BLaER1 (cell line): ENCODE measurements at regions not wholly inside any gene's neighbourhood (a gene's known extent, or its start where the extent isn't known, plus 50 kb on each side); places are given as distances from the start of the nearest gene placed in this dataset.
A peak's percentile ranks its signal among the peaks of the same experiment; 100 is the strongest.

ENCODE experiments used
- H3K27ac ChIP-seq: shearing (Covaris generic); formaldehyde crosslinking; 2 replicates; pipeline ENCODE4 v1.8.1; 2022
- H3K27me3 ChIP-seq: shearing (Covaris generic); formaldehyde crosslinking; 2 replicates; pipeline ENCODE4 v1.8.1; 2022
- H3K36me3 ChIP-seq: shearing (Covaris generic); formaldehyde crosslinking; 2 replicates; pipeline ENCODE4 v1.8.1; 2022
- H3K4me1 ChIP-seq: shearing (Covaris generic); formaldehyde crosslinking; 2 replicates; pipeline ENCODE4 v1.8.1; 2022
- H3K4me2 ChIP-seq: shearing (Covaris generic); formaldehyde crosslinking; 2 replicates; pipeline ENCODE4 v1.8.1; 2022
- H3K4me3 ChIP-seq: shearing (Covaris generic); formaldehyde crosslinking; 2 replicates; pipeline ENCODE4 v1.8.1; 2022
- H3K9ac ChIP-seq: shearing (Covaris generic); formaldehyde crosslinking; 2 replicates; pipeline ENCODE4 v1.8.1; 2022
- H3K9me3 ChIP-seq: shearing (Covaris generic); formaldehyde crosslinking; 2 replicates; pipeline ENCODE4 v1.8.1; 2022
- H4K20me1 ChIP-seq: shearing (Covaris generic); formaldehyde crosslinking; 2 replicates; pipeline ENCODE4 v1.8.1; 2022
- Cebpa-rat ChIP-seq: shearing (Covaris generic); IDR thresholded peaks from 2 replicates; pipeline ENCODE4 v1.8.1; 2022

GRCh38 chr3:54047568-54047967 is 74.8 kb upstream of the CACNA2D3 start:
- Histone ChIP-seq H3K4me2 (peak overlapping the region; percentile 63), H4K20me1 (no peaks in the 10 kb centered on the region), H3K27me3 (no peaks in the 10 kb centered on the region), H3K9me3 (no peaks in the 10 kb centered on the region), H3K27ac (0 out of 2 replicates have a peak overlapping the region, but pooled peaks have one; percentile 5), H3K9ac (no peak overlapping the region), H3K4me3 (no peak overlapping the region), H3K36me3 (no peaks in the 10 kb centered on the region), H3K4me1 (peaks cover 34% of the 10 kb centered on the region)
- TF ChIP-seq Cebpa-rat: no peak

- Histone ChIP-seq H3K4me3 (no peak overlapping the region), H3K9ac (no peak overlapping the region), H3K4me2 (peak overlapping the region; percentile 25), H3K4me1 (peaks cover 42% of the 10 kb centered on the region), H3K9me3 (no peaks in the 10 kb centered on the region), H4K20me1 (no peaks in the 10 kb centered on the region), H3K27ac (no peak overlapping the region), H3K27me3 (no peaks in the 10 kb centered on the region), H3K36me3 (no peaks in the 10 kb centered on the region)
- no peak for TF ChIP-seq Cebpa-rat
These were observed 75.6 kb upstream of the CACNA2D3 start for GRCh38 chr3:54046641-54047214.

DNA sequence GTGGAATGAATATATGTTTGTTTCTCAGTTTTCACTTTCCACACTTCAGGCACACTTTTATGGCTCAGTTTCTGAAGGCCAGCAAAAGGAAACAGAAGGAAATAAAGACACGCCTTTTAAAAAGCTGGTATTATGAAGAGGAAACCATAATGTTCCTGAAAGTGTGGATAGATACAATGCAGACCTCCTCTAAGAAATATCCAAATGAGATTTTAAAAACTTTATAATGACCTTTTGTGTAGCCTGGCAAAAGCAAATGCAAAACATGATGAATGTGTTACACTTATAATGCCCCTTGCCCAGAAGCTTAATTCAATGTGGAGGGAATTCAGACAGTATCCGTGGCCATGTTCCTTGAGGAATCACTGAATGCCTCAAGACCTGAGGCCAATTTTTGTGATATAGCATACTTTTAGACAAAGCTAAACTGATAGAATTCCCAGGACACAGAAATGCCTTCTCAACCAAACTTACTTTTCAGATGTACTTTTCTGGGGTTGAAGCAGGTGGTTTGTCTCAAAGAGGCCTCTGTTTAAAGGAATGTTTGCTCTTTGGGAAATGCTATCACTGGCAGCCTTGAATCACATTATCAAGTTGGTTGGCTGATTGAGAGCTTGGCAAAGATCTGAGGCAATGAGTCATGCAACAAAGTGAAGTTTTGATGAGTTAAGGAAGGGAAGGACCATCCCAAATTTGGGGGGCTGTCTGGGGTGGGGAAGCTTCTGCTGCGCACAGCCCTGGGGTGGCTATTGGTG is 77.1 kb upstream of the CACNA2D3 start:
- Histone ChIP-seq H3K27ac (no peak overlapping the region), H3K36me3 (no peaks in the 10 kb centered on the region), H3K4me3 (no peak overlapping the region), H3K9me3 (no peaks in the 10 kb centered on the region), H3K9ac (no peak overlapping the region), H3K4me1 (peaks cover 42% of the 10 kb centered on the region), H3K27me3 (no peaks in the 10 kb centered on the region), H4K20me1 (no peaks in the 10 kb centered on the region), H3K4me2 (no peak overlapping the region)
- TF ChIP-seq Cebpa-rat: no peak

GRCh38 chr3:54042259-54042823 is 80.0 kb upstream of the CACNA2D3 start:
- Histone ChIP-seq H3K27me3 (no peaks in the 10 kb centered on the region), H3K4me2 (peak overlapping the region; percentile 38), H3K27ac (no peak overlapping the region; the same call in 1 of the 2 replicates)

DNA sequence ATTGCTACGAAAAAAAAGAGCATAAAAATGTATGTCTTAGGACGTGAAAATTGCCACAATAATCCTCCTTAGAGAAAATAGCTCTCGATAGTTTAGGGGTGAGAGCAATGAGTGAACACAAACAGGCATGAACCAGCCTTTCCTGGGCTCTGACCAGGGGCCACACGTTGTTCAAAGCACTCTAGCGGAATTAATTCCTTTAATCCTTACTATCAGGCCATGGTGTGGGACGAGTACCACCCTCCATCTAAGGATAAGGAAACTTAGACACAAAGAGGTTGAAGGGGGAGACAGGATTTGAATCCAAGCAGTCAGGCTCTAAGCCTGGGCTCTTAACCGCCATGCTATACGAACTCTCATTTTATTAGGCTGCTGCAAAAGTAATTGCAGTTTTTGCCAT is 81.9 kb upstream of the CACNA2D3 start:
- Histone ChIP-seq H3K27me3 (no peaks in the 10 kb centered on the region), H3K9ac (no peak overlapping the region), H3K27ac (no peak overlapping the region), H3K36me3 (no peaks in the 10 kb centered on the region), H3K4me1 (peaks cover 16% of the 10 kb centered on the region), H3K4me2 (no peak overlapping the region), H4K20me1 (no peaks in the 10 kb centered on the region), H3K9me3 (no peaks in the 10 kb centered on the region), H3K4me3 (no peak overlapping the region)
- TF ChIP-seq Cebpa-rat: no peak

More at GRCh38 chr3:54042259-54042823, 80.0 kb upstream of the CACNA2D3 start:
- Histone ChIP-seq H3K36me3 (no peaks in the 10 kb centered on the region), H3K4me1 (peaks cover 26% of the 10 kb centered on the region), H4K20me1 (no peaks in the 10 kb centered on the region), H3K9me3 (no peaks in the 10 kb centered on the region), H3K9ac (no peak overlapping the region), H3K4me3 (no peak overlapping the region)
- TF ChIP-seq Cebpa-rat: no peak

GRCh38 chr3:54038391-54038790 is 84.0 kb upstream of the CACNA2D3 start:
- H3K27me3 ChIP-seq: no peaks in the 10 kb centered on the region
- peaks cover 16% of the 10 kb centered on the region for H3K4me1 ChIP-seq
- H3K36me3 ChIP-seq: no peaks in the 10 kb centered on the region
- no peak overlapping the region for H3K4me3 ChIP-seq
- no peak overlapping the region for H3K27ac ChIP-seq
- no peak overlapping the region for H3K9ac ChIP-seq
- no peaks in the 10 kb centered on the region for H4K20me1 ChIP-seq
- H3K9me3 ChIP-seq: no peaks in the 10 kb centered on the region
- no peak for TF ChIP-seq Cebpa-rat
- no peak overlapping the region for H3K4me2 ChIP-seq

DNA sequence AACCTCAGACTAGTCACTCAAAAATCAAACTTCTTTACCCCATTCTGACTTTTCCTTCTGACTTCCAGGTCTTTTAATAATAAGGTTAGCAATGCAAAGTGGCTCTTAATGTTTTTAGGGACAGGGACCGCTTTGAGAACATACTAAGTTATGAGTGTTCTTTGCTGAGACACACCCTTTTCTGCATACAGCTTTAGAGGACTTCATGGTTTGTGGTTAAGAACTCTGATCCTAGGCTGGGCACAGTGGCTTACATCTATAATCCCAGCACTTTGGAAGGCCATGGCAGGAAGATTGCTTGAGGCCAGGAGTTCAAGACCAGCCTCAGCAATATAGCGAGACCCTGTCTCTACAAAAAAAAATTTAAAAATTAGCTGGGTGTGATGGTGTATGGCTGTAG is 85.8 kb upstream of the CACNA2D3 start:
- Histone ChIP-seq H3K9ac (no peak overlapping the region), H3K27me3 (no peaks in the 10 kb centered on the region), H4K20me1 (no peaks in the 10 kb centered on the region), H3K4me3 (no peak overlapping the region), H3K4me1 (no peaks in the 10 kb centered on the region), H3K36me3 (no peaks in the 10 kb centered on the region), H3K4me2 (no peak overlapping the region), H3K27ac (no peak overlapping the region), H3K9me3 (no peaks in the 10 kb centered on the region)
- TF ChIP-seq Cebpa-rat: no peak

GRCh38 chr3:54034971-54035370 is 87.4 kb upstream of the CACNA2D3 start:
- H3K36me3 ChIP-seq: no peaks in the 10 kb centered on the region
- TF ChIP-seq Cebpa-rat: no peak

GRCh38 chr3:54033761-54034160 is 88.6 kb upstream of the CACNA2D3 start:
- Histone ChIP-seq H3K4me2 (no peak overlapping the region), H3K4me3 (no peak overlapping the region), H3K4me1 (no peaks in the 10 kb centered on the region), H4K20me1 (no peaks in the 10 kb centered on the region), H3K9me3 (no peaks in the 10 kb centered on the region), H3K27me3 (no peaks in the 10 kb centered on the region), H3K27ac (no peak overlapping the region), H3K9ac (no peak overlapping the region), H3K36me3 (no peaks in the 10 kb centered on the region)
- no peak for TF ChIP-seq Cebpa-rat

More at GRCh38 chr3:54034971-54035370, 87.4 kb upstream of the CACNA2D3 start:
- Histone ChIP-seq H3K4me3 (no peak overlapping the region), H3K9me3 (no peaks in the 10 kb centered on the region), H3K27ac (no peak overlapping the region), H3K4me1 (no peaks in the 10 kb centered on the region), H3K4me2 (no peak overlapping the region), H3K27me3 (no peaks in the 10 kb centered on the region), H4K20me1 (no peaks in the 10 kb centered on the region), H3K9ac (no peak overlapping the region)

GRCh38 chr3:54032598-54032997 is 89.8 kb upstream of the CACNA2D3 start:
- Histone ChIP-seq H3K9me3 (no peaks in the 10 kb centered on the region), H3K4me3 (no peak overlapping the region), H3K9ac (no peak overlapping the region), H3K27ac (no peak overlapping the region), H3K4me1 (no peaks in the 10 kb centered on the region), H3K36me3 (no peaks in the 10 kb centered on the region), H4K20me1 (no peaks in the 10 kb centered on the region), H3K27me3 (no peaks in the 10 kb centered on the region), H3K4me2 (no peak overlapping the region)
- no peak for TF ChIP-seq Cebpa-rat
